Central memory CD8-positive, alpha-beta T cell (primary cell): ENCODE measurements at regions not wholly inside any gene's neighbourhood (a gene's known extent, or its start where the extent isn't known, plus 50 kb on each side); places are given as distances from the start of the nearest gene placed in this dataset.
"Not testable (repeated sequence)": the region's sequence is repeated elsewhere in the genome, so short reads cannot be mapped to it uniquely, and the experiment has no call there.

Source experiments
- ATAC-seq: fragments of 150-1000 bp; cut with Tn5 transposase; replicated peaks from 2 replicates; pipeline ENCODE4 v1.10.0; 2022; ENCODE audit warnings: mild to moderate bottlenecking, moderate FRiP score, moderate number of reproducible peaks; ENCODE audit not compliant: poor library complexity, severe bottlenecking; ENCODE audit errors: extremely low read depth
- DNase-seq, 2 donors: peaks; one replicate each; pipeline ENCODE4 v3.0.0; 2021; ENCODE audit warnings: low spot score in 2 of 2
- H3K27ac Mint-ChIP-seq: one replicate; pipeline ENCODE4 v1.8.0; 2022; ENCODE audit warnings: low read depth, mild to moderate bottlenecking, moderate library complexity, mixed read lengths
- H3K27me3 Mint-ChIP-seq: one replicate; pipeline ENCODE4 v1.8.0; 2022; ENCODE audit warnings: mixed read lengths
- H3K36me3 Mint-ChIP-seq: one replicate; pipeline ENCODE4 v1.8.0; 2022; ENCODE audit warnings: mild to moderate bottlenecking, moderate library complexity, mixed read lengths; ENCODE audit not compliant: insufficient read depth
- H3K4me1 Mint-ChIP-seq: one replicate; pipeline ENCODE4 v1.8.0; 2022; ENCODE audit warnings: mixed read lengths
- H3K4me3 Mint-ChIP-seq: one replicate; pipeline ENCODE4 v1.8.0; 2022; ENCODE audit warnings: mild to moderate bottlenecking, moderate library complexity, mixed read lengths
- H3K9me3 Mint-ChIP-seq: one replicate; pipeline ENCODE4 v1.8.0; 2022; ENCODE audit warnings: mixed read lengths

- ATAC-seq (no peak), DNase-seq (no peak)
- Mint-ChIP-seq H3K4me1 (no peaks in the 10 kb centered on the region), H3K9me3 (no peaks in the 10 kb centered on the region), H3K36me3 (no peaks in the 10 kb centered on the region), H3K27ac (no peak overlapping the region), H3K4me3 (no peak overlapping the region), H3K27me3 (peaks cover 59% of the 10 kb centered on the region)
Measured at GRCh38 chr11:36736103-36736502, 138.1 kb upstream of the RAG2 start.

DNA sequence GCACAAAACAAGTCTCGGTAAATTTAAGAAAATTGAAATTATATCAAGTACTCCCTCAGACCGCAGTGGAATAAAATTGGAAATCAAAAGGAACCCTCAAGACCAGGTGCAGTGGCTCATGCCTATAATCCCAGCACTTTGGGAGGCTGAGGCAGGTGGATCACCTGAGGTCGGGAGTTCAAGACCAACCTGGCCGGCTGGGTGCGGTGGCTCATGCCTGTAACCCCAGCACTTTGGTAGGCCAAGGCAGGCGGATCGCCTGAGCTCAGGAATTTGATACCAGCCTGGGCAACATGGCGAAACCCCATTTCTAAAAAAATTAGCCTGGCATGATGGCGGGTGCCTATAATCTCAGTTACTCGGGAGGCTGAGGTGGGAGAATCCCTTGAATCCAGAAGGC, 135.7 kb upstream of the RAG2 start:
- ATAC-seq, DNase-seq, H3K27ac Mint-ChIP-seq, H3K36me3 Mint-ChIP-seq, H3K4me1 Mint-ChIP-seq, H3K4me3 Mint-ChIP-seq, H3K9me3 Mint-ChIP-seq: not testable (repeated sequence)
- H3K27me3 Mint-ChIP-seq: peaks cover 56% of the 10 kb centered on the region

- Mint-ChIP-seq H3K27me3 (peaks cover 64% of the 10 kb centered on the region), H3K4me3 (no peak overlapping the region), H3K4me1 (no peaks in the 10 kb centered on the region), H3K9me3 (no peaks in the 10 kb centered on the region), H3K27ac (no peak overlapping the region), H3K36me3 (no peaks in the 10 kb centered on the region)
- ATAC-seq (no peak), DNase-seq (no peak)
Measured at GRCh38 chr11:36730761-36731160, 132.7 kb upstream of the RAG2 start.

DNA sequence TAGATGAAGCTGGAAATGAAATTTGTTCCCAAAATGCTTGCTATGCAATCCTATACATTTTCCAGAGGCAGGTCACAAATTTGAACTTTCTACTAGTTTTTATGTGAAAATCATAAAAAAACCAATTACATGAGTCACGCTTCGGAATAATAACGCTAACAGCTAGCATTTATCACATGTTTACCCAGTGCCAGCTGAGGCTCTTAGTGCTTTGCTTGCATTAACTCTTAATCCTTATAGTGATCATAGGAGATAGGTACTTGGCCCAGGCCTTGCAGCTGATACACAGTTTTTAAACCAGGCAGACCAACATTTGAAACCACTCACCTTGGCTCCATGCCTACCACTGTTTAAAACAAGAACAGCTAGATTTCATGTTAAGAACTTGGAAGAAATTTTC, 131.8 kb upstream of the RAG2 start:
- DNase-seq (no peak), ATAC-seq (no peak)
- H3K36me3 Mint-ChIP-seq: no peaks in the 10 kb centered on the region

GRCh38 chr11:36726420-36726819, 128.4 kb upstream of the RAG2 start:
- peaks cover 81% of the 10 kb centered on the region for H3K27me3 Mint-ChIP-seq
- no peaks in the 10 kb centered on the region for H3K4me1 Mint-ChIP-seq
- DNase-seq: no peak
- no peak overlapping the region for H3K4me3 Mint-ChIP-seq
- no peaks in the 10 kb centered on the region for H3K36me3 Mint-ChIP-seq
- ATAC-seq: no peak
- H3K9me3 Mint-ChIP-seq: no peaks in the 10 kb centered on the region
- H3K27ac Mint-ChIP-seq: no peak overlapping the region

More for the DNA sequence above, 131.8 kb upstream of the RAG2 start:
- no peak overlapping the region for H3K4me3 Mint-ChIP-seq
- H3K4me1 Mint-ChIP-seq: no peaks in the 10 kb centered on the region
- H3K27me3 Mint-ChIP-seq: peaks cover 73% of the 10 kb centered on the region
- no peak overlapping the region for H3K27ac Mint-ChIP-seq
- no peaks in the 10 kb centered on the region for H3K9me3 Mint-ChIP-seq

DNA sequence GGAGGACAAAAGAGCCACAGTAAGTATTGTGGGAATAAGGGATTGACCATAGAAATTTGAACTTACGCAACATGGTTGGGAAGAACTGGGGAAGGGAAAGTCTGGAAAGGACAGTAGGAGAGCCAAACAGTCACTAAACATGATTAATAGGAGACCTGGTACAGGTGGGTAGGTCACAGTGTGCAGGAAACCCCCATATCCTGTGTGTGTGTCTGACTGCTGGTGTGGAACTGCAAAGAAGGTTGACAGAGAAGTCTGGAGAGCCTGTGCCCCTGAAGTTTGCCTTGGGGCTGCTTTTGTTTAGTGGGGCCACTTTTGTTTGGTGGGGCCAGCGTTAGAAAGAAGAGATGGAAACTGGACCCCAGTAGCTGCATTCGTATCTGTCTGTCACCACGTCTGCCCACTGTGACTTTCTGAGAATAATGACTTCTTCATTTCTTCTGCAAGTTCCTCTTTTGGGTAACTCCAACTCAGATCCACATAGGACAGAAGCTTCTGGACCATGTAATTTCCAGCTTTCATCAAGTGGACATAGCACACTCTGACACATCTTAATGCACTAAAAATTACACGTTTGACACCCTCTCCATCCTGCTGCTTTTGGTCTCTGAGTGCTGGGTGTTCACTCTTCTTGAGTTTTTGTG, 126.8 kb upstream of the RAG2 start:
- Mint-ChIP-seq H3K4me1 (no peaks in the 10 kb centered on the region), H3K36me3 (no peaks in the 10 kb centered on the region), H3K9me3 (no peaks in the 10 kb centered on the region), H3K27me3 (peaks cover 71% of the 10 kb centered on the region), H3K27ac (no peak overlapping the region), H3K4me3 (no peak overlapping the region)
- no peak for DNase-seq
- ATAC-seq: no peak

- ATAC-seq: no peak
- H3K9me3 Mint-ChIP-seq: no peaks in the 10 kb centered on the region
- H3K4me1 Mint-ChIP-seq: no peaks in the 10 kb centered on the region
Measured at GRCh38 chr11:36722421-36722820, 124.4 kb upstream of the RAG2 start.

DNA sequence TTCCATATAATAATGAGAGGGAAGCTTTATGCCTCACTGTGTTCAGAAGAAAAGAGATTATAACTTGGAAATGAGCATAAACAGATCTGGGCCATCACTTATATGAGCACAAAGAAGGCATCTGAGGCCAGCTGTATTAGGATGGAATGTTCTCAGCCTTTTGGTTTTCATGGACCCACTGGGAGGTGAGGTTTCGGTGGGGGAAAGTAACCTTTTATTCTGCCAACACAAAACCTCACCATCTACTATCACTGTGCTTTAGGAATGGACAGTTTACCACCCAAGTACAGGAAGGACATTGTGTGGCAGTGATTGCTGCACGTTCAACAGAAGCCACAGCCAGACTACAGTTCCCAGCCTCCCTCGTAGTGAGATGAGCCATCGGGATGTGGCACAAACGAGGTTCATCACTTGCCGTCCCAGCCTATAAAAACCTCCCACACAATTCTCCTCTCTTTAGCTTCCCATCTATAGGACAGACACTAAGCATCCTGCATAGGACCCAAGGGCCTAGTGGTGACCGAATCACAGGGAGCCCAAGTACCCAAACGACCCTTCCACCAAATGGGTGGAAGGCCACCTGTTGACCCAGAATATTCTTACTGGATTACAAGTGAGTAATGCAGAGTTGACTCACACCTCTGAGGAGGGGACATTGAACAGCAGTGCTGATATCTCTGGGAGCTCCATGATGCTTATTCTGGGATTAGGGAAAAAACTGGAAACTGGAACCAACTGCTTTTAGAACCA, 121.5 kb upstream of the RAG2 start:
- no peaks in the 10 kb centered on the region for H3K4me1 Mint-ChIP-seq
- no peak for DNase-seq
- no peak for ATAC-seq
- peaks cover 42% of the 10 kb centered on the region for H3K27me3 Mint-ChIP-seq
- H3K36me3 Mint-ChIP-seq: no peaks in the 10 kb centered on the region
- no peak overlapping the region for H3K4me3 Mint-ChIP-seq
- H3K27ac Mint-ChIP-seq: no peak overlapping the region
- no peaks in the 10 kb centered on the region for H3K9me3 Mint-ChIP-seq

More at GRCh38 chr11:36722421-36722820, 124.4 kb upstream of the RAG2 start:
- Mint-ChIP-seq H3K27ac (no peak overlapping the region), H3K36me3 (no peaks in the 10 kb centered on the region), H3K4me3 (no peak overlapping the region), H3K27me3 (peaks cover 59% of the 10 kb centered on the region)
- DNase-seq: no peak

DNA sequence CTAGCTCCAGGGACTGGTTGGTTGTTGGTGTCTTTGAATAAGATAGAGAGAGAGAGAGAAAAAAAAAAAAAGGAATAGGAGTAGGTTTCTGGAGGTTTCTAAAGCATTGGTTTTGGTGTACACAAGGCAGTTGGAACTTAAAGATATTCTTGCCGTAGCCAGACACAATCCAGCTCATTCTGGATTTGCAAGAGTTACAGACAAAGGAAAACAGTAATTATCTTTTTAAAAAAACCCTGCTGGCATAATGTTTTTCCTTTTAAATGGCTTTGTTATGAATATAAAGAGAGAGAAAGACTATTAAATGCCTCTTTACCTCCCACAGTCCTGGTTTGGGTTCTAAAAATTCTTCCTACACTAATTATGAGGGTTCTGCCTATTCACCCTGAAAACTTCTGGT, 120.4 kb upstream of the RAG2 start:
- no peaks in the 10 kb centered on the region for H3K36me3 Mint-ChIP-seq
- H3K4me3 Mint-ChIP-seq: no peak overlapping the region
- ATAC-seq (no peak), DNase-seq (no peak)
- no peaks in the 10 kb centered on the region for H3K4me1 Mint-ChIP-seq
- no peak overlapping the region for H3K27ac Mint-ChIP-seq
- H3K27me3 Mint-ChIP-seq: peaks cover 45% of the 10 kb centered on the region
- H3K9me3 Mint-ChIP-seq: no peaks in the 10 kb centered on the region

GRCh38 chr11:36713715-36714114, 115.7 kb upstream of the RAG2 start:
- H3K9me3 Mint-ChIP-seq: no peaks in the 10 kb centered on the region
- no peaks in the 10 kb centered on the region for H3K36me3 Mint-ChIP-seq
- no peak overlapping the region for H3K27ac Mint-ChIP-seq

GRCh38 chr11:36711104-36711825, 113.2 kb upstream of the RAG2 start:
- peaks cover 55% of the 10 kb centered on the region for H3K27me3 Mint-ChIP-seq
- H3K9me3 Mint-ChIP-seq: no peaks in the 10 kb centered on the region
- H3K4me3 Mint-ChIP-seq: no peak overlapping the region
- no peaks in the 10 kb centered on the region for H3K36me3 Mint-ChIP-seq
- no peak overlapping the region for H3K27ac Mint-ChIP-seq
- DNase-seq (no peak), ATAC-seq (no peak)
- H3K4me1 Mint-ChIP-seq: no peaks in the 10 kb centered on the region

More at GRCh38 chr11:36713715-36714114, 115.7 kb upstream of the RAG2 start:
- Mint-ChIP-seq H3K27me3 (peaks cover 43% of the 10 kb centered on the region), H3K4me3 (no peak overlapping the region), H3K4me1 (no peaks in the 10 kb centered on the region)
- ATAC-seq (no peak), DNase-seq (no peak)
